Peyer's patch (tissue), 4 donors: ENCODE measurements at regions not wholly inside any gene's neighbourhood (a gene's known extent, or its start where the extent isn't known, plus 50 kb on each side); places are given as distances from the start of the nearest gene placed in this dataset.

Experiments
- DNase-seq, 3 donors: peaks; one replicate each; pipeline ENCODE4 v3.0.0-alpha.2; 2017 to 2019
- H3K27ac ChIP-seq, 4 donors: fragments of 200-600 bp; sonication (generic); one replicate each; pipeline ENCODE4 v1.5.1; 2016 to 2019
- H3K27me3 ChIP-seq, 2 donors: fragments of 200-600 bp; sonication (generic); one replicate each; pipeline ENCODE4 v1.5.1; 2019
- H3K36me3 ChIP-seq, 3 donors: fragments of 200-600 bp; sonication (generic); one replicate each; pipeline ENCODE4 v1.5.1; 2016 to 2019
- H3K4me1 ChIP-seq, 4 donors: fragments of 200-600 bp; sonication (generic); one replicate each; pipeline ENCODE4 v1.5.1; 2016 to 2019
- H3K4me3 ChIP-seq, 4 donors: fragments of 200-600 bp; sonication (generic); 1 replicate in 3 of 4; 2 replicates in 1 of 4; pipeline ENCODE4 v1.5.1; 2016 to 2019; ENCODE audit warnings: mild to moderate bottlenecking in 1 of 4
- H3K9me3 ChIP-seq, 4 donors: fragments of 200-600 bp; sonication (generic); one replicate each; pipeline ENCODE4 v1.5.1; 2016 to 2019; ENCODE audit warnings: mild to moderate bottlenecking in 1 of 4
- CTCF ChIP-seq, 6 experiments: fragments of 450-650 bp in 4 of 6; fragments of 200-600 bp in 2 of 6; sonication (generic) in 1 of 6; IDR thresholded peaks; one replicate each; pipeline ENCODE4 v1.5.1; 2017 to 2019; ENCODE audit warnings: antibody characterized with exemption in 6 of 6, mild to moderate bottlenecking in 3 of 6, moderate library complexity in 1 of 6
- POLR2A ChIP-seq, 2 donors: fragments of 450-650 bp; IDR thresholded peaks; one replicate each; pipeline ENCODE4 v1.5.1; 2017; ENCODE audit warnings: antibody characterized with exemption in 2 of 2, mild to moderate bottlenecking in 2 of 2, moderate library complexity in 2 of 2

GRCh38 chr5:155116456-155117251 is 103.1 kb downstream of the KIF4B start:
- Histone ChIP-seq H3K4me3 (no peak overlapping the region), H3K27ac (no peak overlapping the region), H3K4me1 (no peaks in the 10 kb centered on the region), H3K36me3 (no peaks in the 10 kb centered on the region), H3K9me3 (no peaks in the 10 kb centered on the region), H3K27me3 (no peaks in the 10 kb centered on the region)
- no peak for DNase-seq
- no peak for TF ChIP-seq POLR2A (IDR thresholded peaks at IDR 0.05)
- no peak for TF ChIP-seq CTCF (IDR thresholded peaks at IDR 0.05)

DNA sequence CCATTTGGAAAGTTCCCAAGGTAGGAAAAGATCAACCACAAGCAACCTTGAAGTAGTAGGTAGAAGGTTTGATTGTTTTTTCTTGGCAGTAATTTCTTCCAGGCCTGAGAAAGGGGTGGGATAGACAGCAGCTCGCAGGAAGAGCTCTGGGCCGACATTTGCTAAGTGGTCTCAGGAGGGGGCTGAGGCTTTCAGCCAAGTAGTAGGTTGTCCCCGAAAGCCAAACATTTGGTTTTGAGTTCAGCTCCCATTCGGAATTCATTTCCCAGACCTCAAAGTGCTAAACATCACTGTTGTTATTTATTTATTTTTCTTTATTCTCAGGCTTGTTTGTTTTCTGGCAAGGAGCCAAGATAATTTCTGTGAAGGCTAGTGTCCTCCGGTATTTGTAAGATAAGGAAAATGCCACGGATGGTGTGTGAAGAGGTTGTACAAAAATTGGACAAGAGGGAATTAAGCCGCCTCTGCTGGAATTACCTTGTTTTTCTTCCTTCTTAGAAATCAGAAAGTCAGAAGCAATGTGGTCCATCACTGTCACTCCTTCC is 112.1 kb downstream of the KIF4B start:
- H3K27ac ChIP-seq: no peak overlapping the region
- no peak for DNase-seq

DNA sequence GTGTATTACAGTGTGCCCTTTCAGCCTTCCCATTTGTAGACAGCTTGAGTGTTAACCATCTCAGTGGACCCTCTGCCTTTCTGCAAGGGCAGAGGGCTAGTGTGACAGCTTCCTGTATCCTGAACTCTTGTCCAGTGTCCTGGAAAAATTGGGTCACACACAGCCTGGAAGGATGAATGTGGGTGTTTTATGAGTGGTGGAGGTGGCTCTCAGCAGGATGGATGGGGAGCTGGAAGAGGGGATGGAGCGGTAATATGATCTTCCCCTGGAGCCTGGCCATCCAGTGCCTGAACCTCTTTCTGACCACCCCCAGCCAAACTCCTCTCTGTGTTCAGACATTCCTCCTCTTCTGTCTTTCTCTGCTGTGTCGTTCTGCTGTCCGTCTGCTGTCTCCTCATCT is 113.0 kb downstream of the KIF4B start:
- Histone ChIP-seq H3K4me3 (no peak overlapping the region), H3K27me3 (no peaks in the 10 kb centered on the region), H3K36me3 (no peaks in the 10 kb centered on the region), H3K4me1 (no peaks in the 10 kb centered on the region), H3K9me3 (no peaks in the 10 kb centered on the region), H3K27ac (no peak overlapping the region)
- DNase-seq: no peak
- no peak for TF ChIP-seq POLR2A (IDR thresholded peaks at IDR 0.05)
- TF ChIP-seq CTCF (IDR thresholded peaks at IDR 0.05): no peak

More for the DNA sequence above, 112.1 kb downstream of the KIF4B start:
- TF ChIP-seq CTCF (IDR thresholded peaks at IDR 0.05) (no peak), POLR2A (IDR thresholded peaks at IDR 0.05) (no peak)
- Histone ChIP-seq H3K36me3 (no peaks in the 10 kb centered on the region), H3K4me1 (no peaks in the 10 kb centered on the region), H3K9me3 (no peaks in the 10 kb centered on the region), H3K4me3 (no peak overlapping the region), H3K27me3 (no peaks in the 10 kb centered on the region)

- Histone ChIP-seq H3K9me3 (no peaks in the 10 kb centered on the region), H3K4me3 (no peak overlapping the region), H3K36me3 (no peaks in the 10 kb centered on the region), H3K4me1 (no peaks in the 10 kb centered on the region), H3K27ac (no peak overlapping the region), H3K27me3 (no peaks in the 10 kb centered on the region)
- TF ChIP-seq POLR2A (IDR thresholded peaks at IDR 0.05) (no peak), CTCF (IDR thresholded peaks at IDR 0.05) (no peak)
- DNase-seq: no peak
Observed at GRCh38 chr5:155127552-155127951, 114.0 kb downstream of the KIF4B start.

DNA sequence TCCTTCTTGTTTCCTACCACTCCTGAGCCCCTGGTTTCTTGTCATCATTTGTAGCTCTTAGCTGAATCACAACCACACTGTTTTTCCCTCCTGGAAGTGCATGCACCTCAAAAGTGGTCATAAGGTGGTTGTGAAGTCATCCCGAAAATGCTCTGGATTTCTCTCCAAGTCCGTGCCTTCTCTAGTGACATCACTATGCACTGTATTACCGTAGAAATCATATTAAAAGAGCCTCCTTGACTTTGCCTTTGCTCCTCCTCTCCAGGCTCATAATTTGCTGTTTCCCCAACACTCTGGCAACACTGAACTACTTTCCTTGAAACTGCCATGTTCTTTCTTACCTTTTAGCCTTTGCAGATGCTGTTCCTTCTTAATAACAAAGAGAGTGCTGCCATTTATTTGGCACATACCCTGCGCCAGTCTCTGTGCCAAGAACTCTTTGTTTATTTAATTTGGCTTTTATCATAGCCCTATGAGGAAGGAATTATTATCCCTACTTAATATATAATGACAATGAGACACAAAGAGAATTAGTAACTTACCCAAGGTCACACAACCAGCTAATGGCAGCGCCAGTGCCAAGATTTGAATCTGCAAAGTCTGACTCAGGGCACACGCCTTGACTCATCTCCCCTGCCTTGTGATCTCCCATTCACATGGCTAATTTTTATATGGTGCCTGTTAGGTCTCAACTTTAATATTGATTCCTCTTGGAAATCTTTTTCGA is 115.4 kb downstream of the KIF4B start:
- no peaks in the 10 kb centered on the region for H3K4me1 ChIP-seq
- H3K4me3 ChIP-seq: no peak overlapping the region
- no peaks in the 10 kb centered on the region for H3K9me3 ChIP-seq
- no peaks in the 10 kb centered on the region for H3K27me3 ChIP-seq
- DNase-seq: no peak
- H3K36me3 ChIP-seq: no peaks in the 10 kb centered on the region
- H3K27ac ChIP-seq: no peak overlapping the region
- TF ChIP-seq CTCF (IDR thresholded peaks at IDR 0.05) (no peak), POLR2A (IDR thresholded peaks at IDR 0.05) (no peak)
